GM21526 (cell line): ENCODE measurements at regions not wholly inside any gene's neighbourhood (a gene's known extent, or its start where the extent isn't known, plus 50 kb on each side); places are given as distances from the start of the nearest gene placed in this dataset.

Experiments used
- ATAC-seq: cut with Tn5 transposase; IDR thresholded peaks from one replicate; pipeline ENCODE4 v1.9.1; 2021; ENCODE audit warnings: moderate library complexity; ENCODE audit not compliant: unreplicated experiment, low FRiP score

DNA sequence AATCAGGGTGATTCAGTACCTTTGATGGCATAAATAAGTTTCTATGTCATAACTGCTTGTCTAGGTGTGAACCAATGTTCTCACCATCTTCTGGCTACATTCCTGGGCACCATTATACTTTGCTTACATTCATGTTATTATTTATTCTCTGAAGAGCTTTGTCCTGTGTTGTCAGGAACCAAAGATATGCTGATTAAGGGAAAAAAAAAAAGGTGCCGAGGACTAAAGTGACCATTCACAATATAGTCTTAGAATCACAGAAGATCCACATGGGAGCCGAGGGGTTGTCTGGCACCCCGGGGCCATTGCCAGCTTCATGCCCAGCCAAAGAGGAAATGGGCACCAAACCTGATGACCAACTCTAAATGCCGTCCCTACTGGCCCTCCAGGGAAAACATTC, 329.2 kb upstream of the NFE2L3 start:
- ATAC-seq = no peak

DNA sequence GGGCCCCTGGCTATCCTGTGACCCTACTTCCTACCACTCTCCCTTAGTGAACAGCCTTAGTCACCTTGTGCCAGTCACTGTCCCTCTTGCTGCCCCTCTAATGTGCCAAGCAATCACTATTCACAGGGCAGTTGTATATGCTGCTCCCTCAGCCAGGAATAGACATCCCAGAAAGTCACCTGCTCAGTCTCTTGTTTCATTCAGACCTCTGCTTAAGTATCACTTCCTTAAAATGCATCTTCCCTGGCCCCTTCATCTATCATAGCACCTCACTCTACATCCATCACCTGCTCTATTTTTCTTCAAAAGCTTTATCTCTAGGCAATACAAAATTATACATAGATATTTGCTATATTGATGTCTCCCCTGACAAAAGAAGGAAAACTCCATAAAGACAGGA, 328.4 kb upstream of the NFE2L3 start:
- ATAC-seq = peak; percentile 87

DNA sequence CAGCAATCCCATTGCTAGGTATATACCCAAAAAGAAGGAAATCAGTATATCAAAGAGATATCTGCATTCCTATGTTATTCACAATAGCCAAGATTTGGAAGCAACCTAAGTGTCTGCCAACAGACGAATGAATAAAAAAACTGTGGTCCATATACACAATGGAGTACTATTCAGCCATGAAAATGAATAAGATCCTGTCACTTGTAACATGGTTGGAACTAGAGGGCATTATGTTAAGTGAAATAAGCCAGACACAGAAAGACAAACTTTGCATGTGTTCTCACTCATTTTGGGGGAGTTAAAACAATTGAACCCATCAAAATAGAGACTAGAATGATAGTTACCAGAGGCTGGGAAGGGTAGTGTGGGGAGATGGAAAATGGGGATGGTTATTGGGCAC, 323.5 kb upstream of the NFE2L3 start:
- no peak for ATAC-seq

DNA sequence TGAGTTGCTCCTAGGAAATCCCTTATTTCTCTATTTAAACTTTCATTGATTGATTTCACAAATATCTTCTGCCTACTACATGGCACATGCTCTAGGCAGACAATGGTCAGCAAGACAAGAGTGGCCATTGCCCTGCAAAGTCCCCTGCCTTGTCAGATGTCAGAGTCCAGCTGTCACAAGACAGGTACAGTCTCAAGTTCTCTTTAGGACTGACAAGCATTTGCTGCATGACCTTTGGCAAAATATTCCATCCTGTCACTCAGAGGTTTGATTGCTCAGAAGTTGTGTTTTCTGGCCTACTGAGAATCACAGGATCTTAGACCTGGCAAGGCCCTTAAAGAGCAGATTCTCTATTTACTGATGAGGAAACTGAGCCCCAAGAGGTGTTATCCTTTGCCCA, 322.3 kb upstream of the NFE2L3 start:
- ATAC-seq = no peak

DNA sequence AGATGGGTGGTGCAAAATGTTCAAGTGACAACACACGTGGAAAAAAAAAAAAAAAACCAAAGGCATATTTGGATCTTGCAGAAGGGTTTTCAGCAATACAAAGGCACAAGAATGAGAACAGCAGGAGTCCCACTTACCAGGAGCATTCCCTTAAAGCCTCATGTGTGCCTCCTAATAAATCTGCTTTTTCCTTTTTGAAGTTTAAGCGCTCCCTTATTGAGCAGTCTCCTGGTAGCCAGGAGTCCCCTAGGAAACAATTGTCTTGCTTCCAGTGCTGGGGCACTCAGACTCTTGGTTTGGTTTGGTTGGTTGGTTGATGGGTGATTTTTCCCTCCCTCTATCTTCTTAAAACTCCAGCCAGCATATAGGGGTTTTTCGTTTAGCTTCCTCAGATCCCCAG, 321.8 kb upstream of the NFE2L3 start:
- ATAC-seq = no peak

DNA sequence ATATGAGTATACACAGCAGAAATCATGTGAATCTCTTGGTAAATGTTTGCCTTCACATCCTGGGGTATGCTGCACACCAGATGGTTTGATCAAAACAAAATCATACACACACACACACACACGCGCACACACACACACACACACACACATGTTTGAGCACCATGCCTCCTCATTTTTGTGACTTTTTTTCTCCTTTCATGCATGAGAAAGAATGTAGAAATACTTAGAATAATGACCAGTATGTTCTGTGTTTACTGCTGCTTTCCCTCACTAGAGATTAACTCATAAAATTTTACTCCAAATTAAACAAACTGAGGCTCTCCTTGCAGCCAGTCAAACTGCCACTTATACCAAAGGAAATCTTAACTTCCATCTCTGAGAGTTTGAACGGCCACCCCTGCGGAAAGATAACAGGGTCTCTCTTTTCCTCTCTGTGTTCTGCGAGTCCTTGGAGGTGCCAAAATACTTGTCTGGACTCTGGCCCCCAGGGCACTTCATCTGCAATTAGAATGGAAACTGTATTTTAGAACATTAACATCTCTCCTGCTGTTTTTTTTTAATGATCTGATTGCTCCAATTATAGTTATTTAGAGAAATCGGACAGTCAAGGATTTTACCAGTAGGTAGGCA, 320.8 kb upstream of the NFE2L3 start:
- no peak for ATAC-seq

DNA sequence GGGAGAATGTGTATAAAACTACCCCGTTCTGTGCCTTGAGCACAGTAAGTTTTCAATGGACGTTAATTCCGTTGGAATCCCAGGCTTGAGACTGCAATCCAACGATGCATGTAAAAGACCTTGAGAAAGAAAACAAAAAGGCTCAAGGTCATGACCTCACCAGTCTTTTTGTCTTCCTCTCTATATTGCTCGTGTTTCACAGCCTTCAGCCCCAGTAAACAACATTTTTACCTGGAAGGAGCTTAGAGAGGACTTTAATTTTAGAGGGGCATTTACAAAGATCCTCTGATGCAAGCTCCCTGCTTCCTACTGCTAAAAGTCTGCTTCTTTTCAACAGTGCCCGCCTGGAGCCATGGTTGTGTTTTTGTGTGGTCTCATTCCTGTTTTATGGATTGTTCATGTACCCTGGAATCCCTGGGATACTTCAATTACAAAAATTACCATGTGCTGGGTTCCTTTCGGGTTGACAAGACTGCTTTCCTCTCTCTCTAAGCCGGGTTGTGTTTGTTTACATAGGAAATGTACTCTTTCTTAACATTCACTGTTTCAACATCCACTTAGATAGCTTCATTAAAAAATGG, 320.1 kb upstream of the NFE2L3 start:
- ATAC-seq = no peak

DNA sequence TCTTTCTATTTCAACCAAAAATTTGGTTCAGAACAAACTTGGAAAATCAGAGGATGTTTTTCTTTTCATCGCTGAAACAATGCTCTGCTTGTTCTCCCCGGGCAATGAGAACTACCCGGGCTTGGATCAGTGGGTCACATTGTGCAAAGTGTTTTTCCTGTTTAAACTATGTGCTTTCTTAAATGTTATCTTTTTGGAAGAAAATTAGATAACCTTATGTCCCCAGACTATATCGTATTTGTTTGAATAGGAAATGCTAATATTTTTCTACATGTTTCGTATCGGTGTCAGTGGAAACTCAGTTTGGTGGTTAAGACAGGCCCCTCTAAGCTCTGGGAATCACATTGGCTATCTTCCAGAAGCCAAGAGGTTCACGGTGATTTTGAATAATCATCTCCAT, 319.5 kb upstream of the NFE2L3 start:
- ATAC-seq = no peak

DNA sequence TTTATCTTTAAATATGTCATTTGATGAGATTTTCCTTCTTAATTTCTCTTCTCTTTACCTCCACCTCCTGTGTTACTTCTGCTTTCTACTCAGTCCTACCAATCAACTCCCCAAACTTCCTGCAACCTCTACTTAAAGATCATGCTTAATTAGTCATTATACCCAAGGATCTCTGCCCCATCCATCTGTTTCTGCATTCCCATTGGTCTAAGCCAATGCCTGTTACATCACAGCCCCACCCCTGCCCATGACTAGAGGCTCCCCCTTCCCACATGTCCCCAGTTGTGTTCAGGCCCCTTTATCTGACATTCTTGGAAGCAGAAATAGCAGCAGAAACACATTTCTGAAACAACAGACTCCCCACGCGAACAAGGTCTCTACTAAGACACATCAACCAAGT, 319.1 kb upstream of the NFE2L3 start:
- no peak for ATAC-seq

DNA sequence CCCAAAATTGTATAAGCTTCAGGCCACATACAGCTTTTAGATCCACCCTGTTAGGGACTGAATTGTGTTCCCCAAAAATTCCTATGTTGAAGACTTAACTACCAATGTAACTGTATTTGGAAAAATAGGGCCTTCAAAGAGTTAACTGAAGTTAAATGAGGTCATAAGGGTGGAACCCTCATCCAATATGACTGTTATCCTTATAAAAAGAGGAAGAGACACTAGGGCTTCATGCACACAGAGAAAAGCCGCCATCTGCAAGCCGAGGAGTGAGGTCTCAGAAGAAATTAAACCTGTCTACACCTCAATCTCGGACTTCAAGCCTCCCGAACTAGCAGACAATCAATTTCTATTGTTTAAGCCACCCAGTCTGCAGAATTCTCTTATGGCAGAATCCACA, 317.9 kb upstream of the NFE2L3 start:
- ATAC-seq = no peak

DNA sequence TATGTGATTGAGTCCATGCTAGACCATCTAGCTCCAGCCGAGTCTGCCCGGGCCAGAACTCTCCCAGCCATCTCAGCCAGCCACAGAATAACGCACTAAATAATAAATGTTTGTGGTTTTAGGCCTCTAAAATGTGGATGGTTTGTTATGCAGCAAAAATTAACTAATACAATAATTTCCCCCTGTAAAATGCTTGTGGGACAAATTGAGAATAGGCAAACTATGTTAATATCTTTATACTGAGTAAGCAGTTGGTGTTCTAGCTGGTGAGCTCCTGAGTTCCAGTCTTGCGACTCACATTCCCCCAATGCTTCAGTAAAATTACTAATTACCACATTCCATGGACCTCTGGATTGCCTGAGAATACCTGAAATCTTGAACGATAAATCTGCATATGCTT, 316.8 kb upstream of the NFE2L3 start:
- no peak for ATAC-seq

DNA sequence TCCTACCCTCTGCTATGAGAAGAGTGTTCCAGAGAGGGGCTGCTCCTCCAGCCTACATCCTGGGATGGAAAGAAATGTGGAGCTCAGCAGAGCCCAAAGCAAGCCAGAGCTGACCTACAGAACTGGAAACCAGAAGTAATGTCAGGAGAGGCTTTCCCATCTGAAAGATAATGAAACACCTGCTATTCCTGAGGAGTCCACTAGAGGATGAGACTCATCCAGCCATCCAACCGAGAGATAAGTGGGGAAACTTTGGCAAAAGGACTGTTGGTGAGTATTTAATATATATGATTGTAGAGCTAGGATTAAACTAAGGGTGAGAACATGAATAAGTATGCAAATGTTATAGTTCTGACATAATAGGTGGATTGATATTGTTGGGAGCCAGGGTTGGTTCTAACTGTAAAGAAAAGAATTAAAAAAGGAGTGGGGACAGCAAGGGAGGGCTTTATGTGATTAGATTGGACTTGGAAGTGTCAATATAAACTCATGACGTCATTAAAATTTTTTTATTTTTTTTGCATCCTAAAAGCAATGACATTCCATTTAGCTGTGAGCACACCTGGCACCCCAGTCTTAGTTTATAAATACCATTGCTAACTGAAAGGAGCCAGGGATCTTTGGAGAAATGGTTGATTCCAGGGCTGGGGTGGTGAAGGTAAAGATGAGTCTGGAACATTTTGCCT, 312.8 kb upstream of the NFE2L3 start:
- ATAC-seq = no peak

DNA sequence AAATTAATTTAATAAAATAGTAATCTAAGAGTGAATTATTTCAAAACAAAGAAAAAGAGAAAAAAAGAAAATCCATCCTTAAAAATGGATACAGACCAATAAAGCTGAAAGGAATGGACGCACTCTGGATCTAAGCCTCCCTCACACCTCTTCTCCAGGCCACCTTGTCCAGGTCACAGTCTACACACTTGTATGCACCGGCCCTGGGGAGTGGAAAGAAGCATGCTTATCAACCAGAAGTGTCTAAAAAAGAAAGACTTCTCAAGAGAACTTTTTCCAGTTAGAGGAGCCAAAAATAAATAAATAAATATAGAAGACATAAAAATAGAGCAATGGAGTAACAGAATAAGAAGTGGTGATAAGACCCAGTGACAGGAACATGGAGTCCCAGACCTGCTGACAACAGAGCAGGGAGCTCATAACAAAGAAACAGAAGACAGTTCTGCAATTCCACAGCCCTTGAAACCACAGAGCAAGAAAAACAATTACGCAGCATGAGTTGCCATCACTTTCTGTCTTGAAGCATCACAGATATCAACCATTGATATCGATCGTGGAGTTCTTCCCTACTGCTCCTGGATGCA, 311.7 kb upstream of the NFE2L3 start:
- ATAC-seq = no peak

DNA sequence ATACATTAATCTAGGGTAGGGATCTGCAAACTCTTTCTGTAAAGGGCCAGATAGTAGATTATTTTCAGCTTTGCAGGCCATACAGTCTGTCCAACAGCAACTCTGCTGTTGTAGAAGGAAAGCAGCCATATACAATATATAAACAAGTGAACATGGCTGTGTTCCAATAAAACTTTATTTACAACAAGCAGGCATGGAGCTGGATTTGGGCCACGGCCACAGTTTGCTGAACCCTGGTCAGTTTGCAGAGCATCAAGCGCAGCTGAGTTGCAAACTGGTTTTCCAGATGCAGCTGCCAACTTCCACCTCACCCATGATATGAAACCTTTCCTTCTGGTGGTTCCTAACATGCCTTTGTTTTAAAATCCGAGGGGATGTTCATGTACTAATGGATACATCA, 310.4 kb upstream of the NFE2L3 start:
- ATAC-seq = no peak

DNA sequence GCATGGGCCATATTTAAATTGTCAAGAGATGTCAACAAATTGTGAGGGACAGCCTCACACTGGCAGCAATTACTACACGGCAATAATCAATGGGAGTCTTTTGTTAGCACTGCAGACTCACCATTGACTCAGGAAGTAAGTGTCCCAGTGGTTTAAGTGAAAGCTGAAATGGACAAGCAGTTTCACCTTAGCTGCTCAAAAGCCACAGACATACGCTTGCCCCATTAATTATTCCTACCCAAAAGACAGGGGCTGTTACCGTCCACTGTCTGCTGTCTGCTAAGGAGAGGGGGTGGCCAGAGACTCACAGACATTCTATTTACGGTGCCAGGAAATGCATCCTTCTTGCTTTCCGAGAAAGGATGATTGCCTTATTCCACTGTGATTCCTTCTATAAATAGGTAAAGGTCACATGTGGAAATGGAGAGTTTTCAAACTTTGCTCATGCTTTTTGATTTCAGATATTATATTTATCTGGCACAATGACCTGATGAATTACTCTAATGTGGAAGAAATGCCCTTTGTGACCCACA, 309.7 kb upstream of the NFE2L3 start:
- no peak for ATAC-seq

DNA sequence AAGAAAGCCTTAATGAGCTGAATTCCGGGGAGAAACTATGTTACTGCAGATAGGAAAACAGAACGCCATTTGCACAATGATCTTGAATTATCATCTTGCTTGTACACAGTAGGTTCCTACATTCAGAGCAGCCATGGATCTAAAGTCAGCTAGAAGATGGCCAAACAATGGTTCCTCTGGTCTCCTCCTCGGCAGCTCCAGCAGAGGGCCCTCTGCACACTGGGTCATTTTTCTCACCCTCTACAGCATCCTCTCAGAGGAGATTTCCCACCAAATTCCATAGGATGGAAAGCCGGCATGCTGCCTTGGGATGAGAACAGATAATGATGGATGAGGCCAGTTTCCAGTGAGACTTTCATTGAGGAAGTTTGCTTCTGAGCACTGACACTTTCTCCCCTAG, 308.5 kb upstream of the NFE2L3 start:
- ATAC-seq = no peak

DNA sequence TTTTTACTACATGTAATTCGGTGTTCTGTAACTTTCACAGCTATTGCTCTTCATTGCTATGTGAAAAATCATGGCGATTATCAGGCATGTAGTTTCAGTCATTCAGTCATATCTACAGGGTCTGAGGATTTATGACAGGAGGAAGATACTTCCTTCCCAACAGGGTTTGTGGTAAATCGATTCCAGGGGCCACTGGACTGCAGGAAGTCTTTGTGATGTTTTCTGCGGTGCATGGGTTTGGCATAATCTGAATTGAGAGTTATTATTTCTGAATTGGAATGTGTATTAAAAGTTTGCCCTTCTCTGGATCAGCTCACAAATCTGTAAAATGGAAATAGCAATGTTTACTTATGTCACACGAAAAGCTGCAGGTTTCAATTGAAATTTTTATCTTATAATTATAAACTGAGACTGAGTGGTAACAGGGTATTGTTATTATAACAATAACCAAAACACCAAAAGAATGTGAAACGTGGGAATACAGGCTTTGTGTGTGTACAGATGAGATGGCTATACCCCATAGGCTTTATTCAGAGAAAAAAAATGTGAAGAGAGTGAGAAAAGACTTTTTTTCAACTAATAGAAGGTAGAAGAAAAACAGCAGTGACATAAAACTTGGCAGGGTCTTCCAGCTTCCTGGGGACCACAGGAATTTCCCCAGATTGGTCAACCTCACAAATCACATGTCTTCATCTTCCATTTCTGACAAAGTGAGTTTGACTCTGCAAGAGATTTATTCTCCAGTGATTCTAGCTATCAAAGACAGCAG, 307.7 kb upstream of the NFE2L3 start:
- no peak for ATAC-seq

DNA sequence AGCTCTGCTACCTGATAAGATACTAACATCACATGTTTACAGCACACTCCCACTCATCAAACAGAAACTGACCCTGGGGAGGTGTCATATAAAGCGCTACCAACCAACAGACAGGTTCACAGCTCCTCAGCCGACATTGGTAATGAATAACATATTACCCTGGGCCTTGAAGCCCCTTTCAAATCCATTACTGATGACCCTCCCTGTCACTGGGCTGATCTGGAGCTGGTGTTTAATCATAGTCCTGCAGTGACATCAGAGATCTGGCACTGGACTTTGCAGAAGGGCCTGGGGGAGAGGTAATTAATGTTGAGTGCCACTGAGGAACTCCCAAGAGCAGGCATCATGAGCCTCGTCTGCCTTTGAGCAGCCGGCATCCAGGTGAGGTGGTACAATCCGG, 306.5 kb upstream of the NFE2L3 start:
- ATAC-seq = no peak

DNA sequence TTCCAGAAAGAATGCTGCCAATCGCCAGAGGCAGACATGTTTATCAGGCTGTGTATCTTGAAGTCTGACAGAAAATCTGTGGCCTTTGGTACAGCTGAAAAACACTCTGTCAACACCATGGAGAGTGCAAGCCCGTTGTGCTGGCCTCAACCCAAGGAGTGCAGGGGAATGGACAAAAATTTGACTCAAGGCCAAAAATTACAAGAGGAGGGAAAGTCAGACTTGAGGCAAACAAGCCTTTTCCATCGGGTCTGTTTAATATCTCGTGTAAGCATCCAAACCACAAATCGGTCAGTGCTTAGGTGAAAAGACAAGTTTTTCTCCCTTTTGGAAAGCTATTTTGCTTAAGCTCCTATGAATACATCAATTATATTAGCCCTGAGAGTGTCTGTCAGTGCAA, 305.3 kb upstream of the NFE2L3 start:
- ATAC-seq = no peak

DNA sequence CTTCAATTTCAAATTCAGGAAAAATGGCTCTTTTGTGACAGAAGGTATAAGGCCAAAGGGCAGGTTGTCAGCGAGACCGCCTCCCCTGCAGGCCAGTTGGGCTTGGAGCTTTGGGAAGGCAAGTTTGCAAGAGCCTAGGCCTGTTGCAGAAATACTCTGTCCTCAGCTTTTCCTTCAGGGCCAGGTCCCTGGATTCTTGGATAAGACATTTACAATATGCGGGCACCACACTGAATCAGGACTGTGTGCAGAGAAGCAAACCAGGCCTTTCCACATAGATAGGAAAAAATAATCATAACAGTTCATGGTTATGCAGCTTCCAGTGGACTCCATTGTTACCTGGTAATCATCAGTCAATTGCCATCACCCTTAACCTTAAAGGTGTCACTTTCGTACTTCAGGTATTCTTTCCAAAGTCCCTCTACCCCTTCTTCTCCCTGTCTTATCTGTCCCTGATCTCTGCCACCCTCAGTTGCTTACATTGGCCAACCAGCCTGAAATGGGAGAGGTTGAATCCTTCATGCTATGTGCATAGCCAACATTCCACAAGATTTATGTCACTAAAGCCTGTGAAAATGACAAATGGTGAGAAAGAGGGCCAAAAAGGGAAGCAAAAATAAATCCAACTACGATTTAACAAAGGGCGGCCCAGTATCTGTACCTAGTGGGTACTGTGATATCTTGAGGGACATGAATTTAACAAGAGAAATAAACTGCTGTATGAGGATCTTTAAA, 304.5 kb upstream of the NFE2L3 start:
- ATAC-seq = no peak
